Left ventricle myocardium inferior (tissue), 1 donor: ENCODE measurements at regions not wholly inside any gene's neighbourhood (a gene's known extent, or its start where the extent isn't known, plus 50 kb on each side); places are given as distances from the start of the nearest gene placed in this dataset.

ENCODE experiments used
- DNase-seq: peaks from one replicate; pipeline ENCODE4 v3.0.0-alpha.2; 2020
- H3K27ac ChIP-seq: fragments of 200-600 bp; replicated peaks from 2 replicates; pipeline ENCODE4 v1.8.0; 2021
- H3K27me3 ChIP-seq: fragments of 200-600 bp; 2 replicates; pipeline ENCODE4 v1.8.0; 2021; ENCODE audit warnings: low read depth
- H3K36me3 ChIP-seq: fragments of 200-600 bp; 2 replicates; pipeline ENCODE4 v1.8.0; 2021
- H3K4me1 ChIP-seq: fragments of 200-600 bp; 2 replicates; pipeline ENCODE4 v1.8.0; 2021
- H3K4me3 ChIP-seq: fragments of 200-600 bp; 2 replicates; pipeline ENCODE4 v1.8.0; 2021; ENCODE audit warnings: mild to moderate bottlenecking, moderate library complexity
- H3K9me3 ChIP-seq: fragments of 200-600 bp; replicated peaks from 2 replicates; pipeline ENCODE4 v1.8.0; 2021
- CTCF ChIP-seq: fragments of 200-600 bp; IDR thresholded peaks from 2 replicates; pipeline ENCODE4 v1.8.0; 2021; ENCODE audit warnings: antibody characterized with exemption, mild to moderate bottlenecking, borderline replicate concordance
- intact Hi-C: fragments of 100-400 bp; cut with micrococcal nuclease; formaldehyde crosslinking; loops from one replicate; pipeline ENCODE4 v1.11.0; 2022
- donor health status: DM: no; HTN: yes; CAD: no; lungs with severe emphysema.

- no peaks in the 10 kb centered on the region for H3K27me3 ChIP-seq
- no peak for DNase-seq
- no peak overlapping the region for H3K4me3 ChIP-seq
- no peaks in the 10 kb centered on the region for H3K36me3 ChIP-seq
- TF ChIP-seq CTCF = no peak
- H3K27ac ChIP-seq = no peak overlapping the region
- H3K9me3 ChIP-seq = no peaks in the 10 kb centered on the region
- H3K4me1 ChIP-seq = no peaks in the 10 kb centered on the region
- intact Hi-C loops = loop anchor here (5.0 kb wide), 1 partner anchor 296 kb away; no protein-coding TSS in a partner anchor
Observed at GRCh38 chr9:73270967-73271721, 119.5 kb downstream of the ANXA1 start.

- intact Hi-C loops = no loop called here
- TF ChIP-seq CTCF = no peak
Observed at GRCh38 chr9:73280113-73280512, 128.4 kb downstream of the ANXA1 start.

GRCh38 chr9:73284377-73284776 is 132.7 kb downstream of the ANXA1 start:
- Histone ChIP-seq H3K36me3 (no peaks in the 10 kb centered on the region), H3K27me3 (no peaks in the 10 kb centered on the region), H3K4me3 (no peak overlapping the region), H3K9me3 (no peaks in the 10 kb centered on the region), H3K27ac (no peak overlapping the region), H3K4me1 (no peaks in the 10 kb centered on the region)
- no peak for DNase-seq
- intact Hi-C loops = no loop called here
- TF ChIP-seq CTCF = no peak

More at GRCh38 chr9:73280113-73280512, 128.4 kb downstream of the ANXA1 start:
- no peaks in the 10 kb centered on the region for H3K4me1 ChIP-seq
- H3K27ac ChIP-seq = no peak overlapping the region
- no peak for DNase-seq
- no peaks in the 10 kb centered on the region for H3K9me3 ChIP-seq
- H3K4me3 ChIP-seq = no peak overlapping the region
- no peaks in the 10 kb centered on the region for H3K27me3 ChIP-seq
- H3K36me3 ChIP-seq = no peaks in the 10 kb centered on the region

- no peak overlapping the region for H3K27ac ChIP-seq
- H3K9me3 ChIP-seq = peaks cover under 1% of the 10 kb centered on the region
- H3K4me3 ChIP-seq = no peak overlapping the region
- no peaks in the 10 kb centered on the region for H3K4me1 ChIP-seq
- no peak for TF ChIP-seq CTCF
- H3K27me3 ChIP-seq = no peaks in the 10 kb centered on the region
- H3K36me3 ChIP-seq = no peaks in the 10 kb centered on the region
- intact Hi-C loops = no loop called here
- DNase-seq = no peak
Observed at GRCh38 chr9:73294336-73294735, 142.7 kb downstream of the ANXA1 start.

GRCh38 chr9:73325983-73326382 is 174.3 kb downstream of the ANXA1 start:
- DNase-seq = no peak
- intact Hi-C loops = no loop called here
- H3K27me3 ChIP-seq = no peaks in the 10 kb centered on the region
- H3K36me3 ChIP-seq = no peaks in the 10 kb centered on the region
- H3K27ac ChIP-seq = no peak overlapping the region
- H3K4me1 ChIP-seq = no peaks in the 10 kb centered on the region
- TF ChIP-seq CTCF = no peak
- H3K9me3 ChIP-seq = peaks cover 15% of the 10 kb centered on the region
- no peak overlapping the region for H3K4me3 ChIP-seq
